HepG2 (cell line): ENCODE measurements at regions not wholly inside any gene's neighbourhood (a gene's known extent, or its start where the extent isn't known, plus 50 kb on each side); places are given as distances from the start of the nearest gene placed in this dataset.

Experiments used
- ATAC-seq: fragments of 200-7000 bp; cut with Tn5 transposase; 3 replicates; pipeline ENCODE4 v1.9.1; 2020; ENCODE audit warnings: mild to moderate bottlenecking, moderate library complexity
- BruUV-seq: library from RNA; stranded (reverse); fragments of 400-500 nt; replicated peaks from 2 replicates; lab custom pipeline; 2021; lab: Mats Ljungman, UMichigan
- CTCF ChIA-PET: fragments of 300-600 bp; formaldehyde crosslinking; extraction: SDS; loops from one replicate; lab custom pipeline; 2021; ENCODE audit warnings: low total read pairs, inconsistent platforms, low intra/inter-chr PET ratio; lab: Yijun Ruan, JAX
- POLR2A ChIA-PET: fragments of 350-600 bp; sonication (Branson Sonifier 250); formaldehyde crosslinking; loops from one replicate; lab custom pipeline; 2020; ENCODE audit warnings: antibody characterized with exemption, inconsistent platforms; lab: Yijun Ruan, JAX
- DNase-seq: peaks from one replicate; pipeline ENCODE4 v3.0.0-alpha.2; 2015; ENCODE audit warnings: low spot score
- FAIRE-seq: peaks from 3 replicates; lab custom pipeline; 2011; peaks lifted over from hg19 to GRCh38; lab: Jason Lieb, UNC
- H2AFZ ChIP-seq: one replicate; pipeline ENCODE4 v1.6.1; 2011; ENCODE audit warnings: low read length, inconsistent platforms
- H3K27ac ChIP-seq: fragments of 300-600 bp; 3 replicates; pipeline ENCODE4 v1.8.0; 2011; ENCODE audit warnings: mixed run types, mild to moderate bottlenecking, mixed read lengths, low read length, inconsistent platforms; ENCODE audit not compliant: insufficient read depth; ENCODE audit errors: extremely low read length
- H3K27me3 ChIP-seq, 2 experiments: fragments of 200-600 bp in 1 of 2; 2 replicates in 1 of 2; 3 replicates in 1 of 2; pipeline versions ENCODE4 v1.6.0 to v1.8.0; 2011; ENCODE audit warnings: low read length in 2 of 2, mild to moderate bottlenecking in 2 of 2, moderate library complexity in 2 of 2, inconsistent platforms in 1 of 2; ENCODE audit not compliant: insufficient read depth in 2 of 2, control insufficient read depth in 1 of 2
- H3K36me3 ChIP-seq, 2 experiments: fragments of 200-600 bp in 1 of 2; replicated peaks in 1 of 2; 2 replicates in 1 of 2; 3 replicates in 1 of 2; pipeline versions ENCODE4 v1.5.1 to v1.8.0; 2011; ENCODE audit warnings: low read length in 2 of 2, inconsistent platforms in 1 of 2; ENCODE audit not compliant: insufficient read depth in 2 of 2, control insufficient read depth in 1 of 2
- H3K4me1 ChIP-seq: 2 replicates; pipeline ENCODE4 v1.5.1; 2012; ENCODE audit warnings: low read length, inconsistent platforms; ENCODE audit not compliant: insufficient read depth
- H3K4me2 ChIP-seq: 2 replicates; pipeline ENCODE4 v1.6.0; 2011; ENCODE audit warnings: low read depth, low read length, inconsistent platforms
- H3K4me3 ChIP-seq, 3 experiments: fragments of 200-600 bp in 1 of 3; sonication (generic), shearing (Covaris generic) in 1 of 3; replicated peaks in 1 of 3; 2 replicates each; pipeline ENCODE4 v1.5.1; 2011 to 2016; ENCODE audit warnings: low read length in 3 of 3, inconsistent platforms in 2 of 3, low read depth in 2 of 3, mild to moderate bottlenecking in 2 of 3, control low read depth in 1 of 3, mixed read lengths in 1 of 3; ENCODE audit not compliant: insufficient read depth in 1 of 3
- H3K79me2 ChIP-seq: one replicate; pipeline ENCODE4 v1.6.1; 2011; ENCODE audit warnings: low read length, inconsistent platforms; ENCODE audit not compliant: insufficient read depth
- H3K9ac ChIP-seq: 2 replicates; pipeline ENCODE4 v1.6.0; 2011; ENCODE audit warnings: mild to moderate bottlenecking, low read depth, low read length, inconsistent platforms; ENCODE audit not compliant: insufficient read depth
- H3K9me3 ChIP-seq: 2 replicates; pipeline ENCODE4 v1.5.1; 2012; ENCODE audit warnings: mild to moderate bottlenecking, low read length
- H4K20me1 ChIP-seq: 2 replicates; pipeline ENCODE4 v1.6.0; 2011; ENCODE audit warnings: inconsistent platforms, mild to moderate bottlenecking, low read length, moderate library complexity; ENCODE audit not compliant: insufficient read depth
- CHD2 ChIP-seq: IDR thresholded peaks from 2 replicates; pipeline ENCODE4 v1.6.1; 2011; ENCODE audit warnings: low read depth, low read length, improper control_type of control experiment
- KAT7 ChIP-seq: IDR thresholded peaks from 2 replicates; pipeline ENCODE4 v1.6.1; 2018; ENCODE audit warnings: borderline replicate concordance, missing compliant biosample characterization
- KMT2B ChIP-seq: IDR thresholded peaks from 2 replicates; pipeline ENCODE4 v1.6.1; 2016; ENCODE audit warnings: missing genetic modification reagents, missing compliant biosample characterization
- MNT ChIP-seq: fragments of 450-650 bp; IDR thresholded peaks from 2 replicates; pipeline ENCODE4 v1.6.1; 2016
- MTA1 ChIP-seq: sonication (generic); formaldehyde crosslinking; IDR thresholded peaks from 2 replicates; pipeline ENCODE4 v1.4.0; 2020; ENCODE audit warnings: missing genetic modification reagents, mild to moderate bottlenecking, borderline replicate concordance
- ONECUT2 ChIP-seq: sonication (generic); formaldehyde crosslinking; IDR thresholded peaks from 2 replicates; pipeline ENCODE4 v1.4.0; 2020; ENCODE audit warnings: missing genetic modification reagents
- PCBP2 ChIP-seq: fragments of 200-400 bp; formaldehyde crosslinking; optimal IDR thresholded peaks from 2 replicates; pipeline ENCODE3; 2018; ENCODE audit warnings: low read length, low read depth; ENCODE audit not compliant: poor library complexity, severe bottlenecking
- POLR2AphosphoS2 ChIP-seq: IDR thresholded peaks from 2 replicates; pipeline ENCODE4 v1.6.1; 2011; ENCODE audit warnings: low read depth, low read length, improper control_type of control experiment
- POLR2AphosphoS5 ChIP-seq: IDR thresholded peaks from 2 replicates; pipeline ENCODE4 v1.6.1; 2012; ENCODE audit warnings: low read depth, low read length
- SNRNP70 ChIP-seq: fragments of 200-400 bp; formaldehyde crosslinking; IDR thresholded peaks from 2 replicates; pipeline ENCODE4 v1.6.1; 2017; ENCODE audit warnings: mild to moderate bottlenecking, low read depth, low read length, moderate library complexity
- TOE1 ChIP-seq: sonication (generic); formaldehyde crosslinking; IDR thresholded peaks from 2 replicates; pipeline ENCODE4 v1.4.0; 2020; ENCODE audit warnings: mild to moderate bottlenecking, missing genetic modification reagents
- ZKSCAN1 ChIP-seq: fragments of 150-350 bp; IDR thresholded peaks from 2 replicates; pipeline ENCODE4 v1.6.1; 2014; ENCODE audit warnings: low read length
- ZNF232 ChIP-seq: sonication (generic); formaldehyde crosslinking; IDR thresholded peaks from 2 replicates; pipeline ENCODE4 v1.4.0; 2020; ENCODE audit warnings: missing genetic modification reagents, borderline replicate concordance
- ZNF451 ChIP-seq: sonication (generic); formaldehyde crosslinking; IDR thresholded peaks from 2 replicates; pipeline ENCODE4 v1.5.0; 2020; ENCODE audit warnings: mild to moderate bottlenecking, missing genetic modification reagents
- ZNF510 ChIP-seq: sonication (generic); formaldehyde crosslinking; IDR thresholded peaks from 2 replicates; pipeline ENCODE4 v1.4.0; 2020; ENCODE audit warnings: low read depth, mild to moderate bottlenecking, missing genetic modification reagents
- ZNF713 ChIP-seq: sonication (generic); formaldehyde crosslinking; IDR thresholded peaks from 2 replicates; pipeline ENCODE4 v1.4.0; 2020; ENCODE audit warnings: mild to moderate bottlenecking, missing genetic modification reagents
- ZXDC ChIP-seq: sonication (generic); formaldehyde crosslinking; IDR thresholded peaks from 2 replicates; pipeline ENCODE4 v1.5.0; 2020; ENCODE audit warnings: mild to moderate bottlenecking, missing genetic modification reagents
- WGBS: methylation state at CpG from one replicate; pipeline ENCODE4 v1.1.6; 2017; ENCODE audit warnings: low lambda C conversion rate; 5-methylcytosine and 5-hydroxymethylcytosine counted together
- in situ Hi-C: cut with HindIII; loops from 2 replicates; pipeline ENCODE4 v1.10.0; 2017; ENCODE audit warnings: low pct_unique_long_range_greater_than_20kb; ENCODE audit not compliant: extremely low pct_ligation_motif_present
- intact Hi-C: fragments of 100-400 bp; cut with micrococcal nuclease; formaldehyde crosslinking; loops from one replicate; pipeline ENCODE4 v1.10.0; 2022; ENCODE audit not compliant: unreplicated experiment
- TF ChIP-seq, protein P1 (sequence below): sonication (generic); formaldehyde crosslinking; IDR thresholded peaks from 2 replicates; pipeline ENCODE4 v1.8.1; 2022; ENCODE audit warnings: mild to moderate bottlenecking, missing genetic modification reagents
- TF ChIP-seq, protein P2 (sequence below): sonication (generic); formaldehyde crosslinking; IDR thresholded peaks from 2 replicates; pipeline ENCODE4 v1.5.0; 2020; ENCODE audit warnings: mild to moderate bottlenecking, missing genetic modification reagents

- 0% methylated on average over 1 of the region's 4 CpGs for WGBS
- Histone ChIP-seq H2AFZ (no peak overlapping the region), H3K9ac (no peak overlapping the region), H3K4me2 (no peak overlapping the region), H3K27me3 (no peaks in the 10 kb centered on the region), H3K36me3 (no peaks in the 10 kb centered on the region), H4K20me1 (no peaks in the 10 kb centered on the region), H3K9me3 (no peaks in the 10 kb centered on the region), H3K4me1 (no peaks in the 10 kb centered on the region), H3K27ac (no peak overlapping the region), H3K79me2 (no peaks in the 10 kb centered on the region), H3K4me3 (no peak overlapping the region)
- in situ Hi-C loops (no loop called here), intact Hi-C loops (no loop called here)
- DNase-seq: no peak
- ChIA-PET CTCF (no interaction called here), POLR2A (no interaction called here)
- TF ChIP-seq PCBP2 (no peak), ZNF510 (CRISPR knock-in tag) (no peak), MNT (no peak), KAT7 (CRISPR knock-in tag) (no peak), ZNF713 (CRISPR knock-in tag) (no peak), POLR2AphosphoS5 (no peak), CHD2 (no peak), TOE1 (CRISPR knock-in tag) (no peak), ZNF451 (no peak), ZNF232 (CRISPR knock-in tag) (no peak), ZXDC (CRISPR knock-in tag) (no peak), MTA1 (CRISPR knock-in tag) (no peak), ONECUT2 (CRISPR knock-in tag) (no peak), SNRNP70 (no peak), POLR2AphosphoS2 (no peak), ZKSCAN1 (no peak), KMT2B (CRISPR knock-in tag) (no peak)
- TF ChIP-seq, protein P1, sequence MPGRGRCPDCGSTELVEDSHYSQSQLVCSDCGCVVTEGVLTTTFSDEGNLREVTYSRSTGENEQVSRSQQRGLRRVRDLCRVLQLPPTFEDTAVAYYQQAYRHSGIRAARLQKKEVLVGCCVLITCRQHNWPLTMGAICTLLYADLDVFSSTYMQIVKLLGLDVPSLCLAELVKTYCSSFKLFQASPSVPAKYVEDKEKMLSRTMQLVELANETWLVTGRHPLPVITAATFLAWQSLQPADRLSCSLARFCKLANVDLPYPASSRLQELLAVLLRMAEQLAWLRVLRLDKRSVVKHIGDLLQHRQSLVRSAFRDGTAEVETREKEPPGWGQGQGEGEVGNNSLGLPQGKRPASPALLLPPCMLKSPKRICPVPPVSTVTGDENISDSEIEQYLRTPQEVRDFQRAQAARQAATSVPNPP (CRISPR knock-in tag): no peak
- TF ChIP-seq, protein P2, sequence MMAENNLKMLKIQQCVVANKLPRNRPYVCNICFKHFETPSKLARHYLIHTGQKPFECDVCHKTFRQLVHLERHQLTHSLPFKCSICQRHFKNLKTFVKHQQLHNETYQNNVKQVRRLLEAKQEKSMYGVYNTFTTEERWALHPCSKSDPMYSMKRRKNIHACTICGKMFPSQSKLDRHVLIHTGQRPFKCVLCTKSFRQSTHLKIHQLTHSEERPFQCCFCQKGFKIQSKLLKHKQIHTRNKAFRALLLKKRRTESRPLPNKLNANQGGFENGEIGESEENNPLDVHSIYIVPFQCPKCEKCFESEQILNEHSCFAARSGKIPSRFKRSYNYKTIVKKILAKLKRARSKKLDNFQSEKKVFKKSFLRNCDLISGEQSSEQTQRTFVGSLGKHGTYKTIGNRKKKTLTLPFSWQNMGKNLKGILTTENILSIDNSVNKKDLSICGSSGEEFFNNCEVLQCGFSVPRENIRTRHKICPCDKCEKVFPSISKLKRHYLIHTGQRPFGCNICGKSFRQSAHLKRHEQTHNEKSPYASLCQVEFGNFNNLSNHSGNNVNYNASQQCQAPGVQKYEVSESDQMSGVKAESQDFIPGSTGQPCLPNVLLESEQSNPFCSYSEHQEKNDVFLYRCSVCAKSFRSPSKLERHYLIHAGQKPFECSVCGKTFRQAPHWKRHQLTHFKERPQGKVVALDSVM (CRISPR knock-in tag): no peak
- ATAC-seq: no peak
- no peak for FAIRE-seq
- BruUV-seq: no TSS peak
Measured at GRCh38 chr10:109778993-109779392, 144.3 kb downstream of the XPNPEP1 start.
